OCI-LY1 (cell line): ENCODE measurements at regions not wholly inside any gene's neighbourhood (a gene's known extent, or its start where the extent isn't known, plus 50 kb on each side); places are given as distances from the start of the nearest gene placed in this dataset.

Source experiments
- H2AFZ ChIP-seq: fragments of 200-600 bp; sonication (generic), shearing (Covaris generic); 2 replicates; pipeline ENCODE4 v1.6.0; 2014; ENCODE audit warnings: antibody characterized with exemption, mild to moderate bottlenecking, low read length
- H3F3A ChIP-seq: fragments of 200-600 bp; sonication (generic), shearing (Covaris generic); 2 replicates; pipeline ENCODE4 v1.6.0; 2014; ENCODE audit warnings: mild to moderate bottlenecking, antibody characterized with exemption, low read length, moderate library complexity; ENCODE audit not compliant: insufficient read depth
- H3K27ac ChIP-seq: fragments of 200-600 bp; sonication (generic); 2 replicates; pipeline ENCODE4 v1.5.1; 2014; ENCODE audit warnings: low read length, mixed run types, mild to moderate bottlenecking, low read depth; ENCODE audit not compliant: poor library complexity, severe bottlenecking
- H3K27me3 ChIP-seq: fragments of 200-600 bp; sonication (generic); 2 replicates; pipeline ENCODE4 v1.6.0; 2014; ENCODE audit warnings: antibody characterized with exemption, mild to moderate bottlenecking, low read length, moderate library complexity; ENCODE audit not compliant: insufficient read depth
- H3K36me3 ChIP-seq: fragments of 200-600 bp; sonication (generic); 2 replicates; pipeline ENCODE4 v1.6.1; 2014; ENCODE audit warnings: mild to moderate bottlenecking, antibody characterized with exemption, low read length, moderate library complexity, mixed read lengths; ENCODE audit not compliant: insufficient read depth
- H3K4me1 ChIP-seq: fragments of 200-600 bp; sonication (generic); 2 replicates; pipeline ENCODE4 v1.5.1; 2014; ENCODE audit warnings: mild to moderate bottlenecking, low read length, moderate library complexity; ENCODE audit not compliant: insufficient read depth, severe bottlenecking
- H3K4me2 ChIP-seq: fragments of 200-600 bp; sonication (generic), shearing (Covaris generic); 2 replicates; pipeline ENCODE4 v1.6.1; 2014; ENCODE audit warnings: low read length
- H3K4me3 ChIP-seq: fragments of 200-600 bp; sonication (generic); 2 replicates; pipeline ENCODE4 v1.5.1; 2014; ENCODE audit warnings: low read length, low read depth, mild to moderate bottlenecking, mixed read lengths; ENCODE audit not compliant: poor library complexity, severe bottlenecking
- H3K79me2 ChIP-seq: fragments of 200-600 bp; shearing (Covaris generic); 2 replicates; pipeline ENCODE4 v1.6.1; 2016; ENCODE audit warnings: mixed run types, low read length, mixed read lengths; ENCODE audit not compliant: insufficient read depth
- H3K9ac ChIP-seq: fragments of 200-600 bp; sonication (generic), shearing (Covaris generic); 2 replicates; pipeline ENCODE4 v1.6.1; 2014; ENCODE audit warnings: mild to moderate bottlenecking, low read length, mixed read lengths
- H3K9me2 ChIP-seq: fragments of 200-600 bp; sonication (generic), shearing (Covaris generic); 2 replicates; pipeline ENCODE4 v1.6.1; 2014; ENCODE audit warnings: low read depth, mild to moderate bottlenecking, low read length, mixed read lengths
- H3K9me3 ChIP-seq: fragments of 200-600 bp; shearing (Covaris generic); 2 replicates; pipeline ENCODE4 v1.6.1; 2014; ENCODE audit warnings: low read length, mixed read lengths
- H4K20me1 ChIP-seq: fragments of 200-600 bp; sonication (generic), shearing (Covaris generic); 2 replicates; pipeline ENCODE4 v1.6.0; 2016; ENCODE audit warnings: mild to moderate bottlenecking, low read length; ENCODE audit not compliant: insufficient read depth
- CTCF ChIP-seq: fragments of 200-600 bp; sonication (generic), shearing (Covaris generic); IDR thresholded peaks from 2 replicates; pipeline ENCODE4 v1.5.1; 2017; ENCODE audit warnings: mild to moderate bottlenecking, antibody characterized with exemption, low read length, moderate library complexity, mixed read lengths
- EZH2 ChIP-seq: fragments of 200-600 bp; sonication (generic), shearing (Covaris generic); IDR thresholded peaks from 2 replicates; pipeline ENCODE4 v1.8.0; 2017; ENCODE audit warnings: borderline replicate concordance, mixed run types, mild to moderate bottlenecking, antibody characterized with exemption, low read length, moderate library complexity, mixed read lengths

- H3F3A ChIP-seq: no peaks in the 10 kb centered on the region
- no peak overlapping the region for H2AFZ ChIP-seq
- H3K27ac ChIP-seq: no peak overlapping the region
- no peaks in the 10 kb centered on the region for H3K79me2 ChIP-seq
- no peak overlapping the region for H3K4me2 ChIP-seq
- H3K4me3 ChIP-seq: no peak overlapping the region
- H3K9ac ChIP-seq: no peak overlapping the region
- no peaks in the 10 kb centered on the region for H3K27me3 ChIP-seq
- no peaks in the 10 kb centered on the region for H4K20me1 ChIP-seq
- no peaks in the 10 kb centered on the region for H3K9me2 ChIP-seq
- H3K4me1 ChIP-seq: no peaks in the 10 kb centered on the region
- no peaks in the 10 kb centered on the region for H3K9me3 ChIP-seq
- no peaks in the 10 kb centered on the region for H3K36me3 ChIP-seq
- no peak for TF ChIP-seq CTCF
- TF ChIP-seq EZH2: no peak
Measured at GRCh38 chr10:29756451-29756850, 121.7 kb upstream of the SVIL start.

DNA sequence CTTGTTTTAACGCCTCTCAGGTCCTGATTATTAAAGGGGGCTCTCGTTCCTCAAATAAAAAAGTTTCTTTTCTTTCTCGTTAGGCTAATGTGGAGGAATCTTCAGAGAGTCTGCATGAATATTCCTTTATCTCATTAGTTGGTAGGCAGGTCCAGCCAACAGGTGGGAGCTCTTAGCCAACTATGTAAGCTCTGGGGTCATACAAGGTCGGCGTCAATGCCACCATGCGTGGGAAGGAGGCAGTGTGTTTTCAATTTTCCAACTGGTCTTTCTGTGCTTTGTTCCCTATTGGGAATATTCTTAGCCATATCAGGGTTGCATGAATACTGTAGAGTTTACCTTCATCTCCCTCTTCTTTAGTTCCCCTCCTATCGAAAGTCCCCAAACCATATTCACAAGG lies 118.5 kb upstream of the SVIL start:
- Histone ChIP-seq H3K9me2 (no peaks in the 10 kb centered on the region), H3K27me3 (no peaks in the 10 kb centered on the region), H3K36me3 (no peaks in the 10 kb centered on the region), H3K4me1 (no peaks in the 10 kb centered on the region), H3K9me3 (no peaks in the 10 kb centered on the region), H3K79me2 (no peaks in the 10 kb centered on the region), H3K4me3 (no peak overlapping the region), H3K27ac (no peak overlapping the region), H4K20me1 (no peaks in the 10 kb centered on the region), H2AFZ (no peak overlapping the region), H3F3A (no peaks in the 10 kb centered on the region), H3K4me2 (no peak overlapping the region), H3K9ac (no peak overlapping the region)
- TF ChIP-seq CTCF (no peak), EZH2 (no peak)

DNA sequence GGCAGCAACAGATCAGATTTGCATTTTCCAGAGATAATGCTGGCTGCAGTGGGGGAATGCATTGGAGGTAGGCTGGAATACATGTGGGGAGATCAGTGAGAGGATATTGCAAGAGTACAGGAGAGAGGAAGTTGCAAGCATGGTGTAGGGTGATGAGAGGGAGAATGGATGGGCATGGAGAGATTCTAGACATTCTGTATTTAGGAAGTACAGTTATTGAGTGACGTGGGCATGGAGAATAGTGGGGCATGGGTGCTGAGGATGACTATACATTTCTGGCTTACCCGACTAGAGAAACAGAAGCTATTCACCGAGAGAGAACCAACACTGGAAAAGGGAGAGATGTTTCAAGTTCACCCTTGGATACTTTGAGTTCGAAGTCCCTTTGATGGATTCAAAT lies 116.9 kb upstream of the SVIL start:
- no peaks in the 10 kb centered on the region for H3K36me3 ChIP-seq
- no peaks in the 10 kb centered on the region for H3F3A ChIP-seq
- no peak overlapping the region for H3K27ac ChIP-seq
- no peaks in the 10 kb centered on the region for H3K79me2 ChIP-seq
- H3K9ac ChIP-seq: no peak overlapping the region
- no peaks in the 10 kb centered on the region for H3K9me3 ChIP-seq
- no peak overlapping the region for H2AFZ ChIP-seq
- TF ChIP-seq CTCF (no peak), EZH2 (no peak)
- no peaks in the 10 kb centered on the region for H3K4me1 ChIP-seq
- H3K9me2 ChIP-seq: no peaks in the 10 kb centered on the region
- no peak overlapping the region for H3K4me3 ChIP-seq
- H3K27me3 ChIP-seq: no peaks in the 10 kb centered on the region
- no peak overlapping the region for H3K4me2 ChIP-seq
- no peaks in the 10 kb centered on the region for H4K20me1 ChIP-seq
